Urothelium cell line (cell line): ENCODE measurements at regions not wholly inside any gene's neighbourhood (a gene's known extent, or its start where the extent isn't known, plus 50 kb on each side); places are given as distances from the start of the nearest gene placed in this dataset.
"Not testable (repeated sequence)": the region's sequence is repeated elsewhere in the genome, so short reads cannot be mapped to it uniquely, and the experiment has no call there.

Source experiments
- DNase-seq: peaks from one replicate; pipeline ENCODE4 v3.0.0; 2011; ENCODE audit warnings: low spot score, mixed read lengths
- FAIRE-seq: peaks from 2 replicates; lab custom pipeline; 2011; peaks lifted over from hg19 to GRCh38; lab: Jason Lieb, UNC

- DNase-seq (no peak), FAIRE-seq (no peak)
Measured at GRCh38 chr5:112533362-112533761, 114.3 kb upstream of the EPB41L4A start.

- no peak for DNase-seq
- no peak for FAIRE-seq
Measured at GRCh38 chr5:112534067-112534583, 115.0 kb upstream of the EPB41L4A start.

- DNase-seq (no peak), FAIRE-seq (no peak)
Measured at GRCh38 chr5:112534611-112535255, 115.7 kb upstream of the EPB41L4A start.

GRCh38 chr5:112535356-112535755, 116.3 kb upstream of the EPB41L4A start:
- FAIRE-seq (no peak), DNase-seq (no peak)

- not testable (repeated sequence) for FAIRE-seq, DNase-seq
Measured at GRCh38 chr5:112544558-112544957, 125.5 kb upstream of the EPB41L4A start.

GRCh38 chr5:112546946-112547592, 128.0 kb upstream of the EPB41L4A start:
- FAIRE-seq (no peak), DNase-seq (no peak)

- no peak for DNase-seq
Measured at GRCh38 chr5:112548246-112548881, 129.3 kb upstream of the EPB41L4A start.

GRCh38 chr5:112549127-112549526, 130.1 kb upstream of the EPB41L4A start:
- DNase-seq (no peak), FAIRE-seq (no peak)

More at GRCh38 chr5:112548246-112548881, 129.3 kb upstream of the EPB41L4A start:
- no peak for FAIRE-seq

GRCh38 chr5:112549605-112550166, 130.6 kb upstream of the EPB41L4A start:
- no peak for FAIRE-seq
- DNase-seq = no peak

GRCh38 chr5:112551419-112552032, 132.4 kb upstream of the EPB41L4A start:
- FAIRE-seq (no peak), DNase-seq (peak; percentile 53)

GRCh38 chr5:112552216-112552615, 133.1 kb upstream of the EPB41L4A start:
- DNase-seq (no peak), FAIRE-seq (no peak)

GRCh38 chr5:112552791-112553190, 133.7 kb upstream of the EPB41L4A start:
- no peak for FAIRE-seq

GRCh38 chr5:112554101-112554977, 135.3 kb upstream of the EPB41L4A start:
- FAIRE-seq = no peak

More at GRCh38 chr5:112552791-112553190, 133.7 kb upstream of the EPB41L4A start:
- DNase-seq = no peak

GRCh38 chr5:112555197-112555596, 136.1 kb upstream of the EPB41L4A start:
- no peak for FAIRE-seq
- DNase-seq = no peak

More at GRCh38 chr5:112554101-112554977, 135.3 kb upstream of the EPB41L4A start:
- no peak for DNase-seq

- no peak for FAIRE-seq
Measured at GRCh38 chr5:112555691-112556090, 136.6 kb upstream of the EPB41L4A start.

GRCh38 chr5:112559501-112559900, 140.4 kb upstream of the EPB41L4A start:
- not testable (repeated sequence) for FAIRE-seq, DNase-seq

More at GRCh38 chr5:112555691-112556090, 136.6 kb upstream of the EPB41L4A start:
- no peak for DNase-seq

GRCh38 chr5:112560371-112560770, 141.3 kb upstream of the EPB41L4A start:
- DNase-seq = no peak
- no peak for FAIRE-seq

- FAIRE-seq = no peak
- no peak for DNase-seq
Measured at GRCh38 chr5:112563169-112563826, 144.2 kb upstream of the EPB41L4A start.

- FAIRE-seq (no peak), DNase-seq (no peak)
Measured at GRCh38 chr5:112566251-112566650, 147.2 kb upstream of the EPB41L4A start.
